ENCODE measurements at regions not wholly inside any gene's neighbourhood (a gene's known extent, or its start where the extent isn't known, plus 50 kb on each side); places are given as distances from the start of the nearest gene placed in this dataset.

- H3F3A ChIP-seq (ENCODE audit: insufficient read depth, low read length, poor library complexity, severe bottlenecking) = no peaks in the 10 kb centered on the region
- no peak overlapping the region for H3K27ac ChIP-seq (ENCODE audit: low read length)
- no peaks in the 10 kb centered on the region for H3K36me3 ChIP-seq (ENCODE audit: insufficient read depth, low read length)
- no peaks in the 10 kb centered on the region for H4K20me1 ChIP-seq (ENCODE audit: insufficient read depth)
- TF ChIP-seq POLR2AphosphoS5 (IDR thresholded peaks at IDR 0.05) (no peak), REST (IDR thresholded peaks at IDR 0.05; ENCODE audit: borderline replicate concordance) (no peak), TAF1 (IDR thresholded peaks at IDR 0.05; ENCODE audit: low read depth) (no peak), EZH2 (IDR thresholded peaks at IDR 0.05; ENCODE audit: borderline replicate concordance, insufficient read depth, low read length, poor library complexity, severe bottlenecking) (no peak), MXI1 (conservative IDR thresholded peaks at IDR 0.05; ENCODE audit: poor library complexity, severe bottlenecking) (no peak), CTCF (IDR thresholded peaks at IDR 0.05; ENCODE audit: poor library complexity, severe bottlenecking) (no peak), RAD21 (conservative IDR thresholded peaks at IDR 0.05) (no peak), SMC3 (conservative IDR thresholded peaks at IDR 0.05; ENCODE audit: poor library complexity) (no peak), EP300 (conservative IDR thresholded peaks at IDR 0.05; ENCODE audit: poor library complexity, severe bottlenecking) (no peak)
- H3K9me2 ChIP-seq (ENCODE audit: insufficient read depth, low read length) = no peaks in the 10 kb centered on the region
- no peak overlapping the region for H3K9ac ChIP-seq (ENCODE audit: low read length)
- no peaks in the 10 kb centered on the region for H3K27me3 ChIP-seq (ENCODE audit: insufficient read depth, low read depth, low read length)
- no peaks in the 10 kb centered on the region for H3K79me2 ChIP-seq (replicated peaks; ENCODE audit: insufficient read depth, low read length)
- no peaks in the 10 kb centered on the region for H3K9me3 ChIP-seq (ENCODE audit: low read length)
- no peak overlapping the region for H3K4me2 ChIP-seq (ENCODE audit: low read length)
- H2AFZ ChIP-seq (ENCODE audit: low read depth, low read length) = no peak overlapping the region
- H3K4me3 ChIP-seq (ENCODE audit: low read length) = no peak overlapping the region
Measured at GRCh38 chr5:63375851-63376250, 586.4 kb downstream of the HTR1A start.

DNA sequence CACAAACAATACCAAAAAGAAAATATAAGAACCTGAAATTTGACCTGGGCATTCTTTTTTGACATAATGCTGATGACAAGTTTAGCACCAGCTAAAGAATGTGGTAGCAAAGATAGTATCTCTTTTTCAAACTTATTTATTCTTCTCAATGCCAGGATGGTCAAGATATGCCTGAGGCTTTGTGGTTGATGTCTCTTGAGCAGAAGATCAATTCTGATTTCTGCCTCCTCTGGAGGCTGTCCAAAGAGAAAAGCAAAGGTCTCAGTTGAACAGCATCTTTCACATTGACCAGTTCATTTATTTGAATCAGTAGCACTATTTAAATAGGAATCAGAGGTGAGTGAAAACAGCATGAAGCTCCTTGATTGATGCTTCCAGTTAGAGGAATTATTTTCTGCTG is 588.2 kb downstream of the HTR1A start:
- no peaks in the 10 kb centered on the region for H3F3A ChIP-seq (ENCODE audit: insufficient read depth, low read length, poor library complexity, severe bottlenecking)
- H3K36me3 ChIP-seq (ENCODE audit: insufficient read depth, low read length) = no peaks in the 10 kb centered on the region
- no peak overlapping the region for H2AFZ ChIP-seq (ENCODE audit: low read depth, low read length)
- H3K79me2 ChIP-seq (replicated peaks; ENCODE audit: insufficient read depth, low read length) = no peaks in the 10 kb centered on the region
- TF ChIP-seq POLR2AphosphoS5 (IDR thresholded peaks at IDR 0.05) (no peak), SMC3 (conservative IDR thresholded peaks at IDR 0.05; ENCODE audit: poor library complexity) (no peak), EZH2 (IDR thresholded peaks at IDR 0.05; ENCODE audit: borderline replicate concordance, insufficient read depth, low read length, poor library complexity, severe bottlenecking) (no peak), TAF1 (IDR thresholded peaks at IDR 0.05; ENCODE audit: low read depth) (no peak)
- H3K4me3 ChIP-seq (ENCODE audit: low read length) = no peak overlapping the region
- H3K9me3 ChIP-seq (ENCODE audit: low read length) = no peaks in the 10 kb centered on the region
- no peaks in the 10 kb centered on the region for H3K9me2 ChIP-seq (ENCODE audit: insufficient read depth, low read length)
- no peak overlapping the region for H3K4me2 ChIP-seq (ENCODE audit: low read length)
- no peak overlapping the region for H3K27ac ChIP-seq (ENCODE audit: low read length)
- H3K9ac ChIP-seq (ENCODE audit: low read length) = no peak overlapping the region
- H4K20me1 ChIP-seq (ENCODE audit: insufficient read depth) = no peaks in the 10 kb centered on the region
- H3K27me3 ChIP-seq (ENCODE audit: insufficient read depth, low read depth, low read length) = no peaks in the 10 kb centered on the region

GRCh38 chr5:63351164-63351563 is 611.1 kb downstream of the HTR1A start:
- no peak overlapping the region for H2AFZ ChIP-seq (ENCODE audit: low read depth, low read length)
- H3K9me3 ChIP-seq (ENCODE audit: low read length) = no peaks in the 10 kb centered on the region
- H3K4me2 ChIP-seq (ENCODE audit: low read length) = no peak overlapping the region
- H3K9ac ChIP-seq (ENCODE audit: low read length) = no peak overlapping the region
- H3K36me3 ChIP-seq (ENCODE audit: insufficient read depth, low read length) = no peaks in the 10 kb centered on the region
- H4K20me1 ChIP-seq (ENCODE audit: insufficient read depth) = no peaks in the 10 kb centered on the region
- no peak for TF ChIP-seq REST (IDR thresholded peaks at IDR 0.05; ENCODE audit: borderline replicate concordance)
- TF ChIP-seq RAD21 (conservative IDR thresholded peaks at IDR 0.05) = no peak
- no peak for TF ChIP-seq POLR2AphosphoS5 (IDR thresholded peaks at IDR 0.05)
- H3K4me3 ChIP-seq (ENCODE audit: low read length) = no peak overlapping the region
- H3K27me3 ChIP-seq (ENCODE audit: insufficient read depth, low read depth, low read length) = no peaks in the 10 kb centered on the region
- no peaks in the 10 kb centered on the region for H3F3A ChIP-seq (ENCODE audit: insufficient read depth, low read length, poor library complexity, severe bottlenecking)
- H3K9me2 ChIP-seq (ENCODE audit: insufficient read depth, low read length) = no peaks in the 10 kb centered on the region
- H3K79me2 ChIP-seq (replicated peaks; ENCODE audit: insufficient read depth, low read length) = no peaks in the 10 kb centered on the region
- no peak overlapping the region for H3K27ac ChIP-seq (ENCODE audit: low read length)
